ENCODE measurements at regions not wholly inside any gene's neighbourhood (a gene's known extent, or its start where the extent isn't known, plus 50 kb on each side); places are given as distances from the start of the nearest gene placed in this dataset.
"Not testable (repeated sequence)": the region's sequence is repeated elsewhere in the genome, so short reads cannot be mapped to it uniquely, and the experiment has no call there.

DNA sequence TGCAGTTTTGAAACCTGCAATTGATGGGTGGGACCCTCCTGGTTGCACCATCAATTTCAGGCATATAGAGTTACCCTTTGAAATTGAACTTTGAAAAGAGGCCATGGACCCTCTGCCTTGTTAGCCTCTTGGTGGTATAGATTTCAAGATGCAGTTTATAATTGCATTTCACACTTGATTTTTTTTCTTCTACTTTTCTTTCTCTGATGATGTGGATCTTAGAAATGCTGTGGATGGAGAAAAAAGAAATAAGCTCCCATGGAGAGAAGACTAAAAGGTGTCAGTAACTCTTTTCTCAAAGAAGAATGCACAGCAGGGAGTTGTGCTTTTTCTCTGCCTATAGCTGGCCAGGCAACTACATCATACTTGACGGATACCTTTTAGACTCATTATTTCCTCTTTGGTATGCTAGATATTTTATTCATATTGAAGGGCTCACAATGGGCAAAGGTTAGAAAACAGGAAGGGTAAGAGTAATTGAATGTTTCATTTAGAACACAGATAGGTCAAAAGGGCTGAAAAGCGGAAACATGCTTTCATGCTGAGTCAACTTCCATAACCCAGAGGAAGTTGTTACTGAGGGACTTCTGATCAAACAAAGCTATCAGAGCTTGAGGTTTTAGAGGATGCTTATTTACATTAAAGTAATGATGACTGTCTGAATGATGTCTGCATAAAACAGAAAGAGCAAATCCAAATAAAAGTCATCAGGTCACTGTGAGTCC, 773.2 kb upstream of the LRRN3 start:
- DNase-seq (ENCODE audit: extremely low read depth in 1 of 11, low read depth in 9 of 11, low spot score in 4 of 11) = peak in 4 of 11 donors; percentile 1 to 22 (median 9)

DNA sequence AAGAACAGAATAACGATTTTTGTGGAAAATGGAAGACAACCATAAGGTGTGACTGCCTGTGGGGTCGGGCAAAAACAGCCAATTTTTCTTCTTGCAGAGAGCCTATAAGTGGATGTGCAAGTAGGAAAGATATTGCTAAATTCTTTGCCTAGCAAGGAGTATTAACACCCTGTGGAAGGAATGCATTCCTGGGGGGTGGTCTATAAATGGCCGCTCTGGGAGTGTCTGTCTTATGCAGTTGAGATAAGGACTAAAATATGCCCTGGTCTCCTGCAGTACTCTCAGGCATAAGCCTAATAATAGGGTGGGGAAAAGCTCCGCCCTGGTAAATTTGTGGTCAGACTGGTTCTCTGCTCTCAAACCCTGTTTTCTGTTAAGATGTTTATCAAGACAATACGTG, 770.6 kb upstream of the LRRN3 start:
- not testable (repeated sequence) for DNase-seq (ENCODE audit: extremely low read depth in 1 of 11, low read depth in 9 of 11, low spot score in 4 of 11)

DNA sequence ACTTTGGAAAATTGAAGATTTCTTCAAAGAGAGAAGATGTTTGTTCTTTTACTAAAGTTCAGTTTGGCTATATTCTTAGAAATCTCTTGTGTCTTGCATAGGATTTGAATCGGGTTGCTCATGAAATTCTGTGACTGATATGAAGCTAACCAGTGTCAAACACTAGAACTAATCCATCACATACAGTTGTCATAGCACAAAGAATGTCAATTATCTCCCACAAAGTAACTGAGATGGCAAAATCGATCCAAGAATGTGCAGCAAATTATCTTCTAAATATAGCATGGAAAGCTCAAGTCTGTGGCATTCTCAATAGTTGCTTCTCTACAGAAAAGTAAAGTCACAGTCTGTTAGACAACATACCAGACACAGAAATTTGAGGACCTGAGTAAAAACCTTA, 768.1 kb upstream of the LRRN3 start:
- DNase-seq (ENCODE audit: extremely low read depth in 1 of 11, low read depth in 9 of 11, low spot score in 4 of 11) = no peak

DNA sequence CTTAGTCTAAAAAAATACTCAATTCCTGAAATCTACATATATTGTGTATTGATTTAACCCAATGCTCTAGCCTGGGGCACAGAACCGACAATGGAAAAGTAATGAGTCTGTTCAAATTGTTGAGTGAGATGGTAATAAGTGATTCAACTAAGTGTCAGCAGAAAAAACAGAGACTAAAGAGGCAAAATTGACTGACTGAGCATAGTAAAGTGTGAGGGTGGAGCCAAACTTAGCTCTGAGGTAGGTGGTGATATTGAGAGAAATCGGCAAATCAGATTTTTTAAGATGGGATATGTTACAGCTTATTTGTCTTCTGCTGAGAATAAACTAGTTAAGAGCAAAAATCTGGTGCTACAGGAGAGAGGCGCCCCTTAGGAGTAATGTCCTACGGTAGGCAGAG, 764.0 kb upstream of the LRRN3 start:
- DNase-seq (ENCODE audit: extremely low read depth in 1 of 11, low read depth in 9 of 11, low spot score in 4 of 11) = no peak

DNA sequence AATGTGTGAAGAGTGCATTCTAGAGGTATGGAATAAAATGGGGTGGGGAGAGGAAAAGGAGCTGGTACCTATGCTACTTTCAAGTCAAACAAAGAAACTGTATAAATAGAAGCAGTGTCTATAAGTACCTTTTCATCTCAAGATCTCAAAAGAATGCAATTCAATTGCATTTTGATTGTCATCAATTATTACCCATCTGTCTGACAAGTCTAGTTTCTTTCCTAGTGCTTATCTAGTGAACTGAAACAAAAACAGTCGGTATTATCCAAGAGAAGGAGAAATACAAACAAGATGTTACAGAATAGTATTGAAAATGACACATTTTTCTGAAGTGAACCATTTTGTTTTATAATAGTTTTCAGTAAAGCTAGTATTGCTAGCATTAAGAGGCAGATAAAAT, 754.5 kb upstream of the LRRN3 start:
- DNase-seq (ENCODE audit: extremely low read depth in 1 of 11, low read depth in 9 of 11, low spot score in 4 of 11) = no peak

DNA sequence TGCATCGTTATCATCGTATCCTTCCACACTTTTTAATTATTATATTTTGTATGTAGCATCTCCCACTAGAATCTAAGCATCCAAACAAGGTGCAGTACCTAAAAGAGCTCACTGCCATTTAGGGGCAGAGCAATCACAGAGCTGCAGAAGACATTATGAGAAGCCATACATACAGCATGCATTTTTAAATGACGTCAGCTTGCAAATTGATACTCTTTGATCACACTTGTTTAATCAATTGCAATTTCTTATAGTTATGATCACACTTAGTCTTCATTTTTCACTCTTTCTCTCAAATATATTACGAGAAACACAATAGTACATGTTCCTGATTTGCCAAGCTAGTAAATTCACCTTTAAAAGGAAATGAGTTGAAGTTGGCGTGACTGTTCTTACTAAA, 753.3 kb upstream of the LRRN3 start:
- DNase-seq (ENCODE audit: extremely low read depth in 1 of 11, low read depth in 9 of 11, low spot score in 4 of 11) = no peak

DNA sequence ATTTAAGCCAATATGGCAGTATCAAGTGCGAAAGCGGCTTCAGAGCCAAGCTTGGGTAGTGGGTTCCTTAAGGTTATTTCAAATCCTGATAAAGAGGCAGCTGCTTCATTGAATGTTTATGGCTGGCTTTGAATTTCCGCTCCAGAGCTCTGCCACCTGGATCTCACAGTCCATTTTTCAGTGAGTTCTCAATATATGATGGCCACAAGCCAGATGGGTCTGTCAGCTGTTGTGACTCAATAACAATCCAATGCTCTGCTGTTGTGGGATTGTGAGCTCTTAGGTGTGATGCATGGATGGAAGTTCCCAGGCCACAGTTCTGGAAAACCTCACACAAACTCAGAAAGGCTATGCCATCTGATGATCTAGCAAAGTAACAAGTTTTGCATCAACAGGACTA, 743.8 kb upstream of the LRRN3 start:
- no peak for DNase-seq (ENCODE audit: extremely low read depth in 1 of 11, low read depth in 9 of 11, low spot score in 4 of 11)

DNA sequence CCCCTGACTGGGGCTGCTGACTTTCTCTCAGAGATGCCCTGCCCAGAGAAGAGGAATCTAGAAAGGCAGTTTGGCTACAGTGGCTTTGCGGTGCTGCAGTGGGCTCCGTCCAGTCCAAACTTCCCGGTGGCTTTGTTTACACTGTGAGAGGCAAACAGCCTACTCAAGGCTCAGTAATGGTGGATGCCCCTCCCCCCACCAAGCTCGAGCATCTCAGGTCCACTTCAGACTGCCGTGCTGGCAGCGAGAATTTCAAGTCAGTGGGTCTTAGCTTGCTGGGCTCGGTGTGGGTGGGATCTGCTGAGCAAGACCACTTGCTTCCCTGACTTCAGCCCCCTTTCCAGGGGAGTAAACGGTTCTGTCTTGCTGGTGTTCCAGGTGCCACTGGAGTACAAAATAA, 734.5 kb upstream of the LRRN3 start:
- DNase-seq (ENCODE audit: extremely low read depth in 1 of 11, low read depth in 9 of 11, low spot score in 4 of 11) = no peak

DNA sequence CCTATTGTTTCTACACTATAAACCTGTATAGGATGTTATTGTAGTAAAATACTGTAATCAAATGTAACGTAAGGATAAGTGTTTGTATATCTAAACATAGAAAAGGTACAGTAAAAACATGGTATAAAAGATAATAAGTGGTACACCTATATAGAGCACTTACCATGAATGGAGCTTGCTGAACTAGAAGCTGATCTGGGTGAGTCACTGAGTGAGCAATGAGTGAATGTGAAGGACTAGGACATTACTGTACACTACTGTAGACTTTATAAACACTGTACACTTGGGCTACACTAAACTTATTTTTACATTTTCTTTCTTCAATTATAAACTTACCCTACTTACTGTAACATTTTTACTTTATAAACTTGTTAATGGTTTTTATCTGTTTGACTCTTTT, 732.9 kb upstream of the LRRN3 start:
- DNase-seq (ENCODE audit: extremely low read depth in 1 of 11, low read depth in 9 of 11, low spot score in 4 of 11) = no peak

DNA sequence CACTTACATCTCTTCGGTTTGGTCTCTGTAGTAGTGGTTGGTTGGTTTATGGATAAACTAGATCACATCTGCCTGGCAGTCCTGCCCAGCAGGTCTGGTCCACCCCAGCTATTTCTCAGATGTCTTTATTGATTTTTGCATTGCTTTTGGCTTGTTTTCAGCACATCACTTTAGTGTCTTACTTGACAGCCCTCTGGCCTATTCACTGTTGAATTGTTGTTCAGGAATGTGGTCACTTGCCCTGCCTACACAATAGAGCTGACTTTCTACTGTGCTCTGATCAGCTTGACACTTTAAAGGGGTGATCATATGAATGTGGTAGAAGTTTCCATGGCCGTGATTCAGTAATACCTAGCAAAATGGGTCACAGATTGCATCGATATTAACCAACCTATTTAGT, 719.2 kb upstream of the LRRN3 start:
- DNase-seq (ENCODE audit: extremely low read depth in 1 of 11, low read depth in 9 of 11, low spot score in 4 of 11) = no peak

DNA sequence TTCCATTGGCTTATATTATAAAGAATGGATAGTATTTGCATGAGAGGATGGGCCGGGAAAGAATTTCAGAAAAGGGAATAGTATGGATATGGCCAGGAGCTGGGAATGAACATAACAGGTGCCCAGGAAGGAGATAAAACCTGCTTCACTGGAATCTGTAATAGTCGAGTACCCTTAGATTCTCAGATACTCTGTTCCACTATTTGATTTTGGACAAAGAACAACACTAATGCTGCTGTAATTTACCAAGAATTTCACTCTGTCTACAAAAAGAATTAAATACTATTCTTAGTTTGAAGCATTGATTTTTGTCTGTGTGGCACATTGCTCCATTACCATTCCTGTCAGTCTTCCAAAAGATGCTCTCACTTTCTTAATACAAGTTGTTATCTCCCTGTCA, 718.2 kb upstream of the LRRN3 start:
- DNase-seq (ENCODE audit: extremely low read depth in 1 of 11, low read depth in 9 of 11, low spot score in 4 of 11) = no peak

DNA sequence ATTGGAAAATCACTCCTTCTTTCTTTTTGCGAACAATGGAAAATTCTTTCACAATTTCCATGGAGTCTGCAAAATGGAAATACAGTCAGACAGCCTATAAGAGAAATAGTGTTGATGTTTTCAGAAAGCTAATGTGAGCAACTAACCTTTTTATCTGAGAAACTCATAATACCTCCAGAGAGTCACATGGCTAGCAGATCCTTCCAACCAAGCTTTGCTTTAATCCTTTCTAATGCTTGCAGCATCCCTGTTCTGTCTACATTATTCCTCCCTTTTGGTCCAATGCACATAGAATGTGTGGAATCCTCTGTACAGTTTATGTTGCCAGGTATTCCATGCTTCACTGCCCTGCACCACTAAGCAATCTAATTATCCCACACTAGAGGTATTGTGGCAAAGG, 717.5 kb upstream of the LRRN3 start:
- DNase-seq (ENCODE audit: extremely low read depth in 1 of 11, low read depth in 9 of 11, low spot score in 4 of 11) = peak in 8 of 11 donors; percentile 6 to 58 (median 25)

DNA sequence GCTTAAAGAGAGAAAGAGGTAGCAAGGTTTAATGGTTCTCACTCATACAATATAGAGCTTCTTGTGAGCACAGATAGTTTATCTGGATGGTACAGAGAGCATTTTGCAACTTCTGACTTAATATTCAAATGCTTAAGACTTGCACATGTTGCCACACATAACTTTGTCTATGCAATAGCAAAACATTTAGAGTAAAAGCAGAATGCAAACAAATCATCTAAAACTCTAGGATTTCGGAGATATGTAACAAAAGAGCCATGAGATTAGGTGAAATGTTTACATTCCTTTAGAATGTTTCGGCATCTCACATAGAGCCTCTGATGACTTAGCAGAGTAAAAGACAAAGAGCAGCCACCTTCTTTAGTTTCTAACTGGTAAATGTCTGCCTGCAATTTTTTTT, 717.1 kb upstream of the LRRN3 start:
- DNase-seq (ENCODE audit: extremely low read depth in 1 of 11, low read depth in 9 of 11, low spot score in 4 of 11) = no peak

DNA sequence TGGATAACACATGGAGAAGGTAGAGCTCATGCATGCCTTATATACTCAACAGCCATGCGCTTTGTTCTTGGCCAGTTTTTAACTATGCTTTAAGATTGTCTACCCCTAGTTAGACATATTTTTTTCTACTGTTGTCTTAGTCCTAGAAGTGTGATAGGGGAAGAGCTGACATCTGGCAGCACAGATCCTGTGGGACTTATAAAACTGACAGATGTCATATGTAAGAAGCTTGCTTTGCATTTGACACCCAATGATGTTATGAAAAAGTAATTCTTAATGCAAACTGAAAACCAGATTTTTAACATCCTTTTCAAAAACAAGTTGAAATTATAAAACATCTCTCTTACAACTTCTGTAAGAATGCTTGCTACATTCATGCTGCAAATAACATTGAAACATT, 715.9 kb upstream of the LRRN3 start:
- no peak for DNase-seq (ENCODE audit: extremely low read depth in 1 of 11, low read depth in 9 of 11, low spot score in 4 of 11)

DNA sequence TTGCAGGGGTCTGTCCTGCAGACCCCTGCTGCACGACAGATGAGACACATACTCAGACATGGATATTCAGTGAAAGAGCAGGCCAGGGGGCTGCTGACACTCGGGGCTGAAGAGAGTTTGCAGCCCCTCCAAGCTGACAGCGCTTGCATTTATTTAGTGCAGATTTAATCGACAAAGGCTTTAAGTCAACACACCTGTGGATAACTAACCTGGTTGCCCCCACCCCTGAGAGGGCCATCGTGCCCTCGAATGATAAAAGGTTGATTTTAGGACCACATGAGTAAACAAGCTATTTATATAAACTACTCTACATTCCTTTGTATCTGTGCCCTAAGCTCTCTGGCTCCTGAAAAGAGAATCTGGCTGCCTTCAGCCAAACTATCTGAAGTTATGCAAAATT, 708.2 kb upstream of the LRRN3 start:
- no peak for DNase-seq (ENCODE audit: extremely low read depth in 1 of 11, low read depth in 9 of 11, low spot score in 4 of 11)

DNA sequence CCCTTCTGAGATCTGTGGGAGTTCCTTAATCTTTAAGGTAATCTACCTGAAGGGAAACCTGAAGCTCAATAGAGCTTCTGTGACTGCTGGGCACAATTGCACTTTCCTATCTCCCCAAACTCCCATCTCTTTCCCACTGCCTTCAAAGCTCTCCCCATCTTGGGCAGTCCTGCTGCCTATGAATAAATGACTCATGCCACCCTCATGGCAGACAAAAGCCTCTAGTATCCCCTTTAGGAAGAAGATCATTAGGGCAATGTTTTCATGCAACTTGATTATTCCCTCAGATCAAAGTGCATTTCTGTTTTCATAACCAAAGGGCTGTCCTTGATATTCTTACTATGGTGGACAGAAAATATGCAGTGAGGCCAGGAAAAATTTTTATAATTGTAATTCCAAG, 704.9 kb upstream of the LRRN3 start:
- DNase-seq (ENCODE audit: extremely low read depth in 1 of 11, low read depth in 9 of 11, low spot score in 4 of 11) = no peak

DNA sequence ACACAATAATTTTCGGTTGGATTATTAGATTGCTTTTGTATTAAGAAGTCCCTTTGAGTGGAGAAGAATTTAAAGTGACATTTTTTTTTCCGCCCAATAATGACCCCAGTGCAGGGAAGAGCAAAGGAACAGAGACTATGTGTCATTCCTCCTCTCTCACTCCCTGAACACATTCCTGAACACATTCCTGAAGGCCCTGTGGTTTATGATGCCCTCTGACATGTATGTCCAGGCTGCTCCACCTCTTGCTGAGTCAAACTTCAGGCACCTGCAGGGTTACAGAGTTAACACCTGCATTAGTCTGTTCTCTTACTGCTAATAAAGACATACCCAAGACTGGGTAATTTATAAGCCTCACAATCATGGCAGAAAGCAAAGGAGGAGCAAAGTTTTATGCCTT, 704.0 kb upstream of the LRRN3 start:
- no peak for DNase-seq (ENCODE audit: extremely low read depth in 1 of 11, low read depth in 9 of 11, low spot score in 4 of 11)

DNA sequence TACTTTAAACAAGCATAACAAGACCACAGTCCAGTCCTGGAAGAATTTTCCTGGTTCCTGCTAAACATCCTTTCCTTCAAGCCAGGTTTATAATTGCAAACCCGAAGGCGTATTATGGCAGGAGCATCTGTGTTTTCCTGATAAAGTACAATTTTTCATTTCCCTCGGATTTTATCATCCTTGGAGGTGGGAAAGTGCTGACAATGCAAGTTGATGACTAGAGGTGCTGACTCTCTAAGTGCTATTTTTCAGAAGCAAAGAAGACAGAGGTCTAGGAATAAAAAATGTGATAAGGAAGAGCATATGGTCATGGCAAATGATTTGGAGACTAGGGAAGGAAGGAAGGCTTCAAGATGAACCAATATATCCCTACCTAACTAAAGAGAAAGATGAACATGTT, 703.2 kb upstream of the LRRN3 start:
- no peak for DNase-seq (ENCODE audit: extremely low read depth in 1 of 11, low read depth in 9 of 11, low spot score in 4 of 11)

DNA sequence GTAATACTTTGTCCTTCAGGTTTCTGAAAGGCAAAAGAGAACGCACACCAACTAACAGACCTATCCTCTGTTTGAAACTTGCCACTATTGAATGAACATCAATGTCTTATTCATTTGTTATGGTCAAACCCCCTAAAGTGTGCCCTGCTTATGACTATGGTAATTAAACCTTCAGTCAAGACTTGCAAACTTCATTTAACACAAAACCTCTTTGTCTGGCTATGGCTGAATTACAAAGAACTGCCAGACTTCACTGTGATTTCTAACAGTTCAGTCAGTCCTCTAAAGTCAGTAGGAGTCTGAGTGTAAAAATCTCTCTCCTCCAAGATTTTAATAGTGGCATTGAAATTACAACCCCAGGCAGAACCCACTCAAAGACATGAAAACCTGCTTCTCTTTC, 702.5 kb upstream of the LRRN3 start:
- no peak for DNase-seq (ENCODE audit: extremely low read depth in 1 of 11, low read depth in 9 of 11, low spot score in 4 of 11)

DNA sequence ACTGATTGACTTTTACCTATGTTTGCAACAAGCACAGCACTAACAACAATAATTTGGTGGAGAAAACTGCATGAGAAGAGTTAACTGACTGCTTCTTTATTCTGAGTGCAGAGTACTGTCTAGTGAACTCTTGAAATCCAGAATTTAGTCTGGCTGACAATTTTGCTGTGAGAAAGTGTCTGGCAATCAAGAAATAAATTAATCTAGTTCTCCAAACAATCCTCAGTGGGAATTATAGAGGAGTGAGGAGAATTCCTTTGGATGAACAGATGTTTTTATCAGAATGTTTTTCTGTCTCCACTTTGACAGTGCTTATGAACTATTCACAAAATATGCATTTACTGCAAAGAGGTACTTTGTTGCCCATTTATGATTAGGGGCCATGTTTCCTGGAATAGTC, 694.9 kb upstream of the LRRN3 start:
- no peak for DNase-seq (ENCODE audit: extremely low read depth in 1 of 11, low read depth in 9 of 11, low spot score in 4 of 11)

DNA sequence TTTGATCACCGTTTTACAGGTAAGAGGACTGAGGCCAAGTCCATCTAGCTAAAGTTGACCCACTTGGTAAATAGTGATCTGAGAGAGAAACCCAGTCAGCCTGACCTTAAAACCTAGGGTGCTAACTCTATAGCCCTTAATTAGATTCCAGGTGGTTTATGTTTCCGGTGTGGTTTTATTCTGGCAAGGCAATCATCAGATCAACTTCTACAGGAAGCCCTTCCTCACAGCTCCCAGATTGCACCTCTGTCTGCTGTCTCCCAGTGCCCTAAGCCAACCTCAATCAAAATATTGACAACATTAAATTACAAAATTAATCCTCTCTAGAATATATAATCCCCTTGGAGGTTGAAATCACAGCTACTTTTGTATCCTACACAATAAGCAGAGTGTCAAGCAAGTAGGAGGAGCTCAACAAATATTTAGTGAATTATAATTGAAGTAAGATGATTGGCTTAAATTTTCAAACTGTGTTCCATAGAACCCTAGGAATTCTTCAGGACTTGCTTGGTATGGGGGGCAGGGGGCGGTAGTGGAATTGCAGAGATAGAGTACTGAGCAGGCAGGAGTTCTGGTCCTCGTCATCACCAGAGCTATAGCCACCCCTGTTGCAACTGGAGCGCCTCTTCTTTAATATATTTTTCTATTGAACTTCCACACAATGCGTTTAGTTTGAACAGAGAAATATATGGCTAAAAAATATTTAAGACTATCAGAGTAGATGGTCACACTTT, 692.8 kb upstream of the LRRN3 start:
- DNase-seq (ENCODE audit: extremely low read depth in 1 of 11, low read depth in 9 of 11, low spot score in 4 of 11) = no peak
